GM12878 (cell line): ENCODE measurements at regions not wholly inside any gene's neighbourhood (a gene's known extent, or its start where the extent isn't known, plus 50 kb on each side); places are given as distances from the start of the nearest gene placed in this dataset.

Source experiments
- JUND ChIP-seq: IDR thresholded peaks from 2 replicates; pipeline ENCODE4 v1.6.1; 2012; ENCODE audit warnings: low read depth, mild to moderate bottlenecking, low read length, improper control_type of control experiment, moderate library complexity
- NKRF ChIP-seq: fragments of 450-650 bp; conservative IDR thresholded peaks from 2 replicates; pipeline ENCODE4 v1.6.1; 2017; ENCODE audit warnings: mild to moderate bottlenecking, moderate library complexity
- REST ChIP-seq: IDR thresholded peaks from 2 replicates; pipeline ENCODE4 v1.6.1; 2012; ENCODE audit warnings: mild to moderate bottlenecking, low read depth, low read length
- SKIL ChIP-seq: fragments of 450-650 bp; IDR thresholded peaks from 2 replicates; pipeline ENCODE4 v1.6.1; 2017; ENCODE audit warnings: mild to moderate bottlenecking, low read depth, inconsistent platforms; ENCODE audit not compliant: poor library complexity, severe bottlenecking
- TF ChIP-seq, protein P1 (sequence below): fragments of 450-650 bp; IDR thresholded peaks from 2 replicates; pipeline ENCODE4 v1.6.1; 2018; ENCODE audit warnings: mild to moderate bottlenecking, low read depth, moderate library complexity; ENCODE audit not compliant: partially characterized antibody

DNA sequence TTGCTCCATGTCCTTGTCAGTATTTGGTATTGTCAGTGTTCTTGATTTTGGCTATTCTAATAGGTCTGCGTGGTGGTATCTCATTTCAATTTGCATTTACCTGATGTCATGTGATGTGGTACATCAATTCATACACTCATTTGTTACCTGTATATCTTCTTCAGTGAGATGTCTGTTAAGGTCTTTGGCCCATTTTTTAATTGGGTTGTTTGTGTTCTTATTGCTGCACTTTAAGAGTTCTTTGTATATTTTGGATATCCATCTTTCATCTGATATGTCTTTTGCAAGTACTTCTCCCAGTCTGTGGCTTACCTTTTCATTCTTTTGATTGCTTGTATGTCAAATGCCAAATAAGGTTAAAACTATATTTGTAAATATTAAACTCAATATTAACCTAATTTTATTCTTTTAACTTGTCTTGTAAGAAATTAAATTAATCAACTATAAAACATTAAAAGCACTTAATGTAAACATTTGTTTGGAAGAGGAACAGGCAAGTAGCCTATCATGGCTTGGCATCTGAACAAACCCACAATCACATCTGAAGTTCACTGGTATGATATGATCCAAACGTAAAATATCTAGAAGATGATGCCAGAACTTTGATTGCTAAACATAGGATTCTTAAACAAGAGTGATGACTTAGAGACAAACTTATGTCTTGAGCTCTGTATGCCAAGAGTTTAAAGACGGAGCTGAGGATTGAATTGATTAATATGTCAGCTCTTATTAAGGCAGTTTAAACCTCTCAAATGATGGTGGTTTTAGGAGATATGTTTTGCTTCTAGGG lies 587.3 kb downstream of the ANXA1 start (continued):
- TF ChIP-seq REST (no peak), NKRF (no peak), SKIL (no peak), JUND (no peak)
- TF ChIP-seq, protein P1, sequence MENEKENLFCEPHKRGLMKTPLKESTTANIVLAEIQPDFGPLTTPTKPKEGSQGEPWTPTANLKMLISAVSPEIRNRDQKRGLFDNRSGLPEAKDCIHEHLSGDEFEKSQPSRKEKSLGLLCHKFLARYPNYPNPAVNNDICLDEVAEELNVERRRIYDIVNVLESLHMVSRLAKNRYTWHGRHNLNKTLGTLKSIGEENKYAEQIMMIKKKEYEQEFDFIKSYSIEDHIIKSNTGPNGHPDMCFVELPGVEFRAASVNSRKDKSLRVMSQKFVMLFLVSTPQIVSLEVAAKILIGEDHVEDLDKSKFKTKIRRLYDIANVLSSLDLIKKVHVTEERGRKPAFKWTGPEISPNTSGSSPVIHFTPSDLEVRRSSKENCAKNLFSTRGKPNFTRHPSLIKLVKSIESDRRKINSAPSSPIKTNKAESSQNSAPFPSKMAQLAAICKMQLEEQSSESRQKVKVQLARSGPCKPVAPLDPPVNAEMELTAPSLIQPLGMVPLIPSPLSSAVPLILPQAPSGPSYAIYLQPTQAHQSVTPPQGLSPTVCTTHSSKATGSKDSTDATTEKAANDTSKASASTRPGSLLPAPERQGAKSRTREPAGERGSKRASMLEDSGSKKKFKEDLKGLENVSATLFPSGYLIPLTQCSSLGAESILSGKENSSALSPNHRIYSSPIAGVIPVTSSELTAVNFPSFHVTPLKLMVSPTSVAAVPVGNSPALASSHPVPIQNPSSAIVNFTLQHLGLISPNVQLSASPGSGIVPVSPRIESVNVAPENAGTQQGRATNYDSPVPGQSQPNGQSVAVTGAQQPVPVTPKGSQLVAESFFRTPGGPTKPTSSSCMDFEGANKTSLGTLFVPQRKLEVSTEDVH = no peak
